Keratinocyte (primary cell): ENCODE measurements at regions not wholly inside any gene's neighbourhood (a gene's known extent, or its start where the extent isn't known, plus 50 kb on each side); places are given as distances from the start of the nearest gene placed in this dataset.
"Not testable (repeated sequence)": the region's sequence is repeated elsewhere in the genome, so short reads cannot be mapped to it uniquely, and the experiment has no call there.

Source experiments
- DNase-seq: peaks from one replicate; pipeline ENCODE4 v3.0.0-alpha.2; 2011; ENCODE audit warnings: low read depth, missing footprints, low spot score
- FAIRE-seq: peaks from 2 replicates; lab custom pipeline; 2011; peaks lifted over from hg19 to GRCh38; lab: Jason Lieb, UNC
- H2AFZ ChIP-seq: 2 replicates; pipeline ENCODE4 v1.6.0; 2012; ENCODE audit warnings: low read length, control low read depth, inconsistent platforms; ENCODE audit not compliant: control insufficient read depth
- H3K27ac ChIP-seq: 2 replicates; pipeline ENCODE4 v1.5.1; 2011; ENCODE audit warnings: low read length; ENCODE audit not compliant: control insufficient read depth, insufficient read depth
- H3K27me3 ChIP-seq: 3 replicates; pipeline ENCODE4 v1.6.0; 2011; ENCODE audit warnings: low read length; ENCODE audit not compliant: control insufficient read depth, insufficient read depth; ENCODE audit errors: extremely low read depth
- H3K36me3 ChIP-seq, 2 experiments: 2 replicates in 1 of 2; 3 replicates in 1 of 2; pipeline ENCODE4 v1.5.1; 2011; ENCODE audit warnings: low read length in 2 of 2, mild to moderate bottlenecking in 1 of 2; ENCODE audit not compliant: control insufficient read depth in 2 of 2, insufficient read depth in 2 of 2; ENCODE audit errors: extremely low read depth in 1 of 2
- H3K4me1 ChIP-seq: 3 replicates; pipeline ENCODE4 v1.5.1; 2011; ENCODE audit warnings: low read length; ENCODE audit not compliant: control insufficient read depth, insufficient read depth; ENCODE audit errors: extremely low read depth
- H3K4me2 ChIP-seq: 3 replicates; pipeline ENCODE4 v1.6.0; 2011; ENCODE audit warnings: low read depth, low read length; ENCODE audit not compliant: control insufficient read depth, insufficient read depth; ENCODE audit errors: extremely low read depth
- H3K4me3 ChIP-seq, 3 experiments: fragments of 200-600 bp in 1 of 3; sonication (generic) in 1 of 3; 2 replicates in 2 of 3; 3 replicates in 1 of 3; pipeline ENCODE4 v1.5.1; 2011 to 2016; ENCODE audit warnings: low read length in 3 of 3, mild to moderate bottlenecking in 3 of 3, control low read depth in 2 of 3, inconsistent platforms in 1 of 3, low read depth in 1 of 3, mixed read lengths in 1 of 3, mixed run types in 1 of 3, moderate library complexity in 1 of 3; ENCODE audit not compliant: control insufficient read depth in 2 of 3, insufficient read depth in 2 of 3; ENCODE audit errors: extremely low read depth in 1 of 3
- H3K79me2 ChIP-seq: 2 replicates; pipeline ENCODE4 v1.6.0; 2012; ENCODE audit warnings: low read length; ENCODE audit not compliant: control insufficient read depth, insufficient read depth
- H3K9ac ChIP-seq: 3 replicates; pipeline ENCODE4 v1.6.0; 2011; ENCODE audit warnings: low read length; ENCODE audit not compliant: control insufficient read depth, insufficient read depth; ENCODE audit errors: extremely low read depth
- H3K9me1 ChIP-seq: 3 replicates; pipeline ENCODE4 v1.6.0; 2011; ENCODE audit warnings: low read length; ENCODE audit not compliant: control insufficient read depth, insufficient read depth; ENCODE audit errors: extremely low read depth
- H3K9me3 ChIP-seq: 2 replicates; pipeline ENCODE4 v1.5.1; 2012; ENCODE audit warnings: low read depth, low read length; ENCODE audit not compliant: control insufficient read depth
- H4K20me1 ChIP-seq: 3 replicates; pipeline ENCODE4 v1.6.0; 2011; ENCODE audit warnings: low read length; ENCODE audit not compliant: control insufficient read depth, insufficient read depth; ENCODE audit errors: extremely low read depth
- EZH2 ChIP-seq: IDR thresholded peaks from one replicate; pipeline ENCODE4 v1.6.1; 2012; ENCODE audit warnings: inconsistent platforms, mild to moderate bottlenecking, low read length, moderate library complexity
- dilution Hi-C: fragments of 300-500 bp; cut with MboI; formaldehyde crosslinking; loops from one replicate; pipeline ENCODE4 v1.7.0; 2020; ENCODE audit warnings: low sequenced_read_pairs; ENCODE audit not compliant: extremely low pct_ligation_motif_present
- TF ChIP-seq, protein P1 (sequence below), 3 experiments: IDR thresholded peaks in 1 of 3; conservative IDR thresholded peaks in 1 of 3; optimal IDR thresholded peaks in 1 of 3; 2 replicates in 2 of 3; 3 replicates in 1 of 3; pipeline versions ENCODE3 to v1.5.1; 2011; ENCODE audit warnings: low read length in 3 of 3, mild to moderate bottlenecking in 3 of 3, moderate library complexity in 2 of 3, control low read depth in 1 of 3, inconsistent platforms in 1 of 3; ENCODE audit not compliant: insufficient read depth in 2 of 3; ENCODE audit errors: extremely low read depth in 1 of 3

DNA sequence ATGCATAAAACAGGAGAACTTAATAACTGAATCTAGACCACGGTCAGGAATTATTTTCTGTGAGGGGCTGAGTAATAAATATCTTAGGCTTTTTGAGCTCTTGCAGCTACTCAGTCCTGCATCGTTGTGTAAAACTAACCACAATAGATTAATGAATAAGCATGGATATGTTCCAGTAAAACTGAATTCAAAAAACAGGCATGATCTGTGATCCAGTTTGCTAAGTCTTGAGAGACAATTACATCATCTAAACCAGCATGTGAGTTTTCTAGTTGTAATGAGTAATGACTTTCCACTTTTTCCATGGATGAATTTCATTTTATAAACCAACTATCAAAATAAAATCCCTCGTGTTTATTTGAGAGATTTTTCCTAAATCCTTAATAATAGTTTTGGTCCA, 336.8 kb downstream of the RFPL4B start:
- DNase-seq, result peak; percentile 11
- Histone ChIP-seq H3K27me3 (no peaks in the 10 kb centered on the region), H4K20me1 (no peaks in the 10 kb centered on the region), H3K9ac (no peak overlapping the region), H2AFZ (no peak overlapping the region), H3K4me3 (no peak overlapping the region), H3K79me2 (no peaks in the 10 kb centered on the region), H3K36me3 (no peaks in the 10 kb centered on the region), H3K4me2 (peak overlapping the region; percentile 32), H3K9me3 (no peaks in the 10 kb centered on the region), H3K4me1 (no peaks in the 10 kb centered on the region), H3K9me1 (no peaks in the 10 kb centered on the region), H3K27ac (peak overlapping the region; percentile 40)
- no peak for FAIRE-seq
- TF ChIP-seq, protein P1, sequence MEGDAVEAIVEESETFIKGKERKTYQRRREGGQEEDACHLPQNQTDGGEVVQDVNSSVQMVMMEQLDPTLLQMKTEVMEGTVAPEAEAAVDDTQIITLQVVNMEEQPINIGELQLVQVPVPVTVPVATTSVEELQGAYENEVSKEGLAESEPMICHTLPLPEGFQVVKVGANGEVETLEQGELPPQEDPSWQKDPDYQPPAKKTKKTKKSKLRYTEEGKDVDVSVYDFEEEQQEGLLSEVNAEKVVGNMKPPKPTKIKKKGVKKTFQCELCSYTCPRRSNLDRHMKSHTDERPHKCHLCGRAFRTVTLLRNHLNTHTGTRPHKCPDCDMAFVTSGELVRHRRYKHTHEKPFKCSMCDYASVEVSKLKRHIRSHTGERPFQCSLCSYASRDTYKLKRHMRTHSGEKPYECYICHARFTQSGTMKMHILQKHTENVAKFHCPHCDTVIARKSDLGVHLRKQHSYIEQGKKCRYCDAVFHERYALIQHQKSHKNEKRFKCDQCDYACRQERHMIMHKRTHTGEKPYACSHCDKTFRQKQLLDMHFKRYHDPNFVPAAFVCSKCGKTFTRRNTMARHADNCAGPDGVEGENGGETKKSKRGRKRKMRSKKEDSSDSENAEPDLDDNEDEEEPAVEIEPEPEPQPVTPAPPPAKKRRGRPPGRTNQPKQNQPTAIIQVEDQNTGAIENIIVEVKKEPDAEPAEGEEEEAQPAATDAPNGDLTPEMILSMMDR (optimal IDR thresholded peaks at IDR 0.05 in 1 of 3, IDR thresholded peaks at IDR 0.05 in 1 of 3, conservative IDR thresholded peaks at IDR 0.05 in 1 of 3; ENCODE audit: extremely low read depth in 1 of 3, insufficient read depth in 2 of 3, low read length in 3 of 3), result no peak
- TF ChIP-seq EZH2, result no peak
- dilution Hi-C loops, result no loop called here

DNA sequence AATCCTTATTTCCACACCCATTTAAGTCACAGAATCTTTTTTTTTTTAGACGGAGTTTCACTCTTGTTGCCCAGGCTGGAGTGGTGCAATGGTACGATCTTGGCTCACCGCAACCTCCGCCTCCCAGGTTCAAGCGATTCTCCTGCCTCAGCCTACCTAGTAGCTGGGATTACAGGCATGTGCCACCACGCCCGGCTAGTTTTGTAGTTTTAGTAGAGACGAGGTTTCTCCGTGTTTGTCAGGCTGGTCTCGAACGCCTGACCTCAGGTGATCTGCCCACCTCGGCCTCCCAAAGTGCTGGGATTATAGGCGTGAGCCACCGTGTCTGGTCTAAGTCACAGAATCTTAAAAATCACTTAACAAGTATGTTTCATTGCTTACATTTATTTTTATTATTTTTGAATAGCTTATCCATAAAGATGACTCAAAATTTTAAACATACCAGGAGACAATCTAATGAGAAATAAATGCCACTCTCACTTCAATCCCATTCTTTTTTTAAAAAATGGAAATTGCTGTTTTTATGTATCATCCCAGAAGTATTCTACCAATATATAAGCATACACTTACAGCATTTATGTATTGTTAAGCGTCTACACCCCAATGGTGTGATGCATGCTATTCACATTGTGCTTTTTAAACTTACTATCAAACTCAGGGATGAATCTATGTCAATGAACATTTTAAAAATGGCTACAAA, 338.5 kb downstream of the RFPL4B start:
- H4K20me1 ChIP-seq, H3K9me3 ChIP-seq, H2AFZ ChIP-seq, H3K4me3 ChIP-seq, H3K27me3 ChIP-seq, FAIRE-seq, H3K9me1 ChIP-seq, H3K27ac ChIP-seq, H3K79me2 ChIP-seq, H3K4me1 ChIP-seq, H3K36me3 ChIP-seq, H3K9ac ChIP-seq, dilution Hi-C loops, DNase-seq, H3K4me2 ChIP-seq: not testable (repeated sequence)

DNA sequence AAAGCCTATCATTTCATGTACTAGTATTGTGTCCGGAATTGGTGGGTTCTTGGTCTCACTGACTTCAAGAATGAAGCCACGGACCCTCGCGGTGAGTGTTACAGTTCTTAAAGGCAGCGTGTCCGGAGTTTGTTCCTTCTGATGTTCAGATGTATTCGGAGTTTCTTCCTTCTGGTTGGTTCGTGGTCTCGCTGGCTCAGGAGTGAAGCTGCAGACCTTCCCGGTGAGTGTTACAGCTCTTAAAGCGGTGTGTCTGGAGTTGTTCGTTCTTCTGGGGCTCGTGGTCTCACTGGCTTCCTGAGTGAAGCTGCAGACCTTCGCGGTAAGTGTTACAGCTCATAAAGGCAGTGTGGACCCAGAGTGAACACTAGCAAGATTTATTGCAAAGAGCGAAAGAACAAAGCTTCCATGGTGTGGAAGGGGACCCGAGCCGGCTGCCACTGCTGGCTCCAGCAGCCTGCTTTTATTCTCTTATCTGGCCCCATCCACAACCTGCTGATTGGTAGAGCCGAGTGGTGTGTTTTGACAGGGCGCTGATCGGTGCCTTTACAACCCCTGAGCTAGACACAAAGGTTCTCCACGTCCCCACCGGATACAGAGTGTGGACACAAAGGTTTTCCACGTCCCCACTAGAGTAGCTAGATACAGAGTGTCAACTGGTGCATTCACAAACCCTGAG, 341.5 kb downstream of the RFPL4B start:
- H3K27ac ChIP-seq, H3K27me3 ChIP-seq, H3K9me1 ChIP-seq, H3K79me2 ChIP-seq, FAIRE-seq, H4K20me1 ChIP-seq, dilution Hi-C loops, H2AFZ ChIP-seq, H3K4me1 ChIP-seq, H3K9me3 ChIP-seq, H3K4me3 ChIP-seq, H3K36me3 ChIP-seq, DNase-seq, H3K4me2 ChIP-seq, H3K9ac ChIP-seq: not testable (repeated sequence)

DNA sequence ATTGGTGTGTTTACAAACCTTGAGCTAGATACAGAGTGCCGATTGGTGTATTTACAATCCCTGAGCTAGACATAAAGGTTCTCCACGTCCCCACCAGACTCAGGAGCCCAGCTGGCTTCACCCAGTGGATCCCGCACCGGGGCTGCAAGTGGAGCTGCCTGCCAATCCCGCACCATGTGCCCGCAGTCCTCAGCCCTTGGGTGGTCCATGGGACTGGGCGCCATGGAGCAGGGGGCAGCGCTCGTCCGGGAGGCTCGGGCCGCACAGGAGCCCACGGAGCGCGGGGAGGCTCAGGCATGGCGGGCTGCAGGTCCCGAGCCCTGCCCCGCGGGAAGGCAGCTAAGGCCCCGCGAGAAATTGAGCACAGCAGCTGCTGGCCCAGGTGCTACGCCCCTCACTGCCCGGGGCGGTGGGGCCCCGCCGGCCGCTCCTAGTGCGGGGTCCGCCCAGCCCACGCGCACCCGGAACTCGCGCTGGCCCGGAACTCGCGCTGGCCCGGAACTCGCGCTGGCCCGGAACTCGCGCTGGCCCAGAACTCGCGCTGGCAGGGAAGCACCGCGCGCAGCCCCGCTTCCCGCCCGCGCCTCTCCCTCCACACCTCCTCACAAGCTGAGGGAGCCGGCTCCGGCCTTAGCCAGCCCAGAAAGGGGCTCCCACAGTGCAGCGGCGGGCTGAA, 342.2 kb downstream of the RFPL4B start:
- H3K27me3 ChIP-seq, H3K4me3 ChIP-seq, H3K79me2 ChIP-seq, H4K20me1 ChIP-seq, dilution Hi-C loops, DNase-seq, H3K4me1 ChIP-seq, H3K4me2 ChIP-seq, H3K36me3 ChIP-seq, H3K27ac ChIP-seq, FAIRE-seq, H3K9me1 ChIP-seq, H3K9ac ChIP-seq, H3K9me3 ChIP-seq, H2AFZ ChIP-seq: not testable (repeated sequence)
